Kidney (tissue), 13 donors: ENCODE measurements at regions not wholly inside any gene's neighbourhood (a gene's known extent, or its start where the extent isn't known, plus 50 kb on each side); places are given as distances from the start of the nearest gene placed in this dataset.

Experiments used
- DNase-seq, 5 donors: peaks; one replicate each; pipeline ENCODE4 v3.0.0-alpha.2; 2013 to 2020
- FAIRE-seq: peaks from 2 replicates; lab custom pipeline; 2012; peaks lifted over from hg19 to GRCh38; lab: Jason Lieb, UNC
- H3K27ac ChIP-seq, 2 donors: one replicate each; pipeline ENCODE4 v1.7.0; 2013; ENCODE audit warnings: low read depth in 2 of 2, low read length in 2 of 2, inconsistent platforms in 1 of 2
- H3K27me3 ChIP-seq: one replicate; pipeline ENCODE4 v1.7.1; 2013; ENCODE audit warnings: low read length, inconsistent platforms; ENCODE audit not compliant: control insufficient read depth, insufficient read depth
- H3K36me3 ChIP-seq, 3 donors: one replicate each; pipeline versions ENCODE4 v1.7.0 to v1.7.1; 2013; ENCODE audit warnings: low read length in 3 of 3, control low read depth in 1 of 3, inconsistent platforms in 1 of 3; ENCODE audit not compliant: insufficient read depth in 3 of 3, control insufficient read depth in 2 of 3
- H3K4me1 ChIP-seq, 3 donors: one replicate each; pipeline versions ENCODE4 v1.7.0 to v1.7.1; 2013; ENCODE audit warnings: low read length in 3 of 3, inconsistent platforms in 1 of 3, low read depth in 1 of 3; ENCODE audit not compliant: control insufficient read depth in 2 of 3, insufficient read depth in 2 of 3
- H3K4me3 ChIP-seq, 3 donors: one replicate each; pipeline versions ENCODE4 v1.7.0 to v1.8.1; 2013; ENCODE audit warnings: low read length in 3 of 3, control low read depth in 1 of 3, inconsistent platforms in 1 of 3
- H3K9ac ChIP-seq, 3 donors: one replicate each; pipeline versions ENCODE4 v1.7.0 to v1.7.1; 2013; ENCODE audit warnings: low read length in 3 of 3, control low read depth in 1 of 3, inconsistent platforms in 1 of 3
- H3K9me3 ChIP-seq, 3 donors: one replicate each; pipeline versions ENCODE4 v1.7.0 to v1.7.1; 2013; ENCODE audit warnings: low read length in 3 of 3, control low read depth in 1 of 3, inconsistent platforms in 1 of 3; ENCODE audit not compliant: control insufficient read depth in 2 of 3, insufficient read depth in 1 of 3
- intact Hi-C: fragments of 100-400 bp; cut with DNase I; formaldehyde crosslinking; loops from one replicate; pipeline ENCODE4 v1.11.1; 2022
- TF ChIP-seq, protein P1 (sequence below): IDR thresholded peaks from 3 replicates; pipeline ENCODE4 v1.5.1; 2012; ENCODE audit warnings: mild to moderate bottlenecking, moderate library complexity, borderline replicate concordance; ENCODE audit not compliant: insufficient read depth; ENCODE audit errors: extremely low read depth
- donor health status: control.
- donor health status: control.
- donor health status: control.
- donor health status: control.
- donor health status: control.
- donor health status: DM: yes; HTN: yes; CAD: no.
- donor health status: Normal renal cell carcinoma (clear cell type).

- H3K4me3 ChIP-seq, result no peak overlapping the region
- H3K9me3 ChIP-seq, result no peaks in the 10 kb centered on the region
- intact Hi-C loops, result no loop called here
- FAIRE-seq (no peak), DNase-seq (no peak)
- no peak overlapping the region for H3K9ac ChIP-seq
- H3K36me3 ChIP-seq, result no peaks in the 10 kb centered on the region
- H3K4me1 ChIP-seq, result no peaks in the 10 kb centered on the region
- TF ChIP-seq, protein P1, sequence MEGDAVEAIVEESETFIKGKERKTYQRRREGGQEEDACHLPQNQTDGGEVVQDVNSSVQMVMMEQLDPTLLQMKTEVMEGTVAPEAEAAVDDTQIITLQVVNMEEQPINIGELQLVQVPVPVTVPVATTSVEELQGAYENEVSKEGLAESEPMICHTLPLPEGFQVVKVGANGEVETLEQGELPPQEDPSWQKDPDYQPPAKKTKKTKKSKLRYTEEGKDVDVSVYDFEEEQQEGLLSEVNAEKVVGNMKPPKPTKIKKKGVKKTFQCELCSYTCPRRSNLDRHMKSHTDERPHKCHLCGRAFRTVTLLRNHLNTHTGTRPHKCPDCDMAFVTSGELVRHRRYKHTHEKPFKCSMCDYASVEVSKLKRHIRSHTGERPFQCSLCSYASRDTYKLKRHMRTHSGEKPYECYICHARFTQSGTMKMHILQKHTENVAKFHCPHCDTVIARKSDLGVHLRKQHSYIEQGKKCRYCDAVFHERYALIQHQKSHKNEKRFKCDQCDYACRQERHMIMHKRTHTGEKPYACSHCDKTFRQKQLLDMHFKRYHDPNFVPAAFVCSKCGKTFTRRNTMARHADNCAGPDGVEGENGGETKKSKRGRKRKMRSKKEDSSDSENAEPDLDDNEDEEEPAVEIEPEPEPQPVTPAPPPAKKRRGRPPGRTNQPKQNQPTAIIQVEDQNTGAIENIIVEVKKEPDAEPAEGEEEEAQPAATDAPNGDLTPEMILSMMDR, result no peak
- H3K27ac ChIP-seq, result no peak overlapping the region
- H3K27me3 ChIP-seq, result no peaks in the 10 kb centered on the region
These were observed 198.4 kb upstream of the ZNF536 start for GRCh38 chr19:30173593-30174356.

DNA sequence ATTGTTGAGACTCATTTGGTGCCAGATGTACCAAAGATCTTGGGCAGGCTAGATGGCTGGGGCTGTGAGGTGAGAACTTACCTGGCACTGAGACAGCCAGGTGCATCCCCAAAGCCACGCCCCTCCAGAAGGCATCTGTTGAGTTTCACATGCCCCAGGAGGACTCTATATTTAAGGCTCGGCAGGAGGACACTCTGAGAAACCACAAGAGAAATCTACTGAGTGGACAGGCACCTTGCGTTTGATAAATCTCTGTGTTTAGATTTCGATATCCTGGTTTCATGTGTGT lies 197.9 kb upstream of the ZNF536 start:
- Histone ChIP-seq H3K27ac (no peak overlapping the region), H3K4me1 (no peaks in the 10 kb centered on the region), H3K4me3 (no peak overlapping the region), H3K9ac (no peak overlapping the region), H3K27me3 (no peaks in the 10 kb centered on the region), H3K9me3 (no peaks in the 10 kb centered on the region), H3K36me3 (no peaks in the 10 kb centered on the region)
- FAIRE-seq, result no peak
- intact Hi-C loops, result no loop called here
- TF ChIP-seq, protein P1, result no peak
- DNase-seq, result no peak

DNA sequence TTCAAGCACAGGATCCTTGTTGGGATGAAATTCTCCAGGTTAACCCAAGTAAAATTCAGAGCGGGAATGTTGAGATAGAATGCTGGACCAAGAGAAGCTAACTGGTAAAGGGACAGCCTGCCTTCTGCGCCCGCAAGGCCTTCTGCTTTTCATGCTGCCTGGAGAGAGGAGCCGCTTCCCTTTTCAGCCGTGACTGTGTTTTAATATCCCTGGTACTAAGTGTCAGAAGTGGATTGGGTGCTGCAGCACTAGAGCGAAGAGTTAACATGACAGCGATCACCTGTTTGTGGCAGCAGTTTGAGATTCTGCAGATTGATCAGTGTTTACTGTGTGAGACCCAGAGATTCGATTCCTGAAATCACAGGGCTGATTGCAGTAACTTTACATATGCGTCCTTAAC lies 197.4 kb upstream of the ZNF536 start:
- no peaks in the 10 kb centered on the region for H3K4me1 ChIP-seq
- no peak for FAIRE-seq
- no peaks in the 10 kb centered on the region for H3K9me3 ChIP-seq
- TF ChIP-seq, protein P1, result no peak
- no peak overlapping the region for H3K27ac ChIP-seq
- intact Hi-C loops, result no loop called here
- H3K4me3 ChIP-seq, result no peak overlapping the region
- DNase-seq, result no peak
- no peaks in the 10 kb centered on the region for H3K36me3 ChIP-seq
- no peaks in the 10 kb centered on the region for H3K27me3 ChIP-seq
- H3K9ac ChIP-seq, result no peak overlapping the region

- intact Hi-C loops, result no loop called here
- no peaks in the 10 kb centered on the region for H3K4me1 ChIP-seq
- TF ChIP-seq, protein P1, result no peak
- no peaks in the 10 kb centered on the region for H3K36me3 ChIP-seq
- no peak for DNase-seq
- H3K27ac ChIP-seq, result no peak overlapping the region
- FAIRE-seq, result no peak
- no peak overlapping the region for H3K4me3 ChIP-seq
- H3K9me3 ChIP-seq, result peaks cover 0 to 3% (median 0%) of the 10 kb centered on the region in 3 donors
- H3K9ac ChIP-seq, result no peak overlapping the region
- H3K27me3 ChIP-seq, result no peaks in the 10 kb centered on the region
These were observed 196.2 kb upstream of the ZNF536 start for GRCh38 chr19:30175987-30176386.
